ENCODE measurements at regions not wholly inside any gene's neighbourhood (a gene's known extent, or its start where the extent isn't known, plus 50 kb on each side); places are given as distances from the start of the nearest gene placed in this dataset.
"Not testable (repeated sequence)": the region's sequence is repeated elsewhere in the genome, so short reads cannot be mapped to it uniquely, and the experiment has no call there.

DNA sequence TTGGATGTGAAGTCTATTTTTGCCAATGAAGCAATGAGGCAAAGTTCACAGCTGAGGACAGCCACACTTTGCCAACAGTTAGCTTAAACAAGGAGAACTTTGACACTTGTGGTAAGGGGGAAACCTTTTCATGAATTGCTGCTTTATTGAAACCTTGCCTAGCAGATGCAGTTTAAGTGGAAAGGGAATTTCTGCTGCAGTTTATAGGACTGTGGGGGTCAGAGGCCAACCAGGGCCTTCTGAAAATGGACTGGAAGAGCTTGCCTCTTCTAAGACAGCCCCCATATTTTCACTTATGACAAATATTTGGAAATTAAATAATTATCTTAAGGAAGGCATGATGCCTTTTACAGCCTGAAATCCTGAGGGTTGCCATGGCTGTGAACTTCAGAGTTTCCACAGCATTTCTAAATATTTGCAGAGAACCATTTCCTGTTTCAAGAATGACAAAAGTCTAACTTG lies 550.3 kb downstream of the RAB28 start:
- Mint-ChIP-seq H3K4me1 (no peaks in the 10 kb centered on the region), H3K27me3 (no peaks in the 10 kb centered on the region), H3K4me3 (no peak overlapping the region), H3K27ac (no peak overlapping the region), H3K9me3 (peaks cover 13 to 16% of the 10 kb centered on the region in 2 donors)
- DNase-seq = no peak
- no peak for ATAC-seq

DNA sequence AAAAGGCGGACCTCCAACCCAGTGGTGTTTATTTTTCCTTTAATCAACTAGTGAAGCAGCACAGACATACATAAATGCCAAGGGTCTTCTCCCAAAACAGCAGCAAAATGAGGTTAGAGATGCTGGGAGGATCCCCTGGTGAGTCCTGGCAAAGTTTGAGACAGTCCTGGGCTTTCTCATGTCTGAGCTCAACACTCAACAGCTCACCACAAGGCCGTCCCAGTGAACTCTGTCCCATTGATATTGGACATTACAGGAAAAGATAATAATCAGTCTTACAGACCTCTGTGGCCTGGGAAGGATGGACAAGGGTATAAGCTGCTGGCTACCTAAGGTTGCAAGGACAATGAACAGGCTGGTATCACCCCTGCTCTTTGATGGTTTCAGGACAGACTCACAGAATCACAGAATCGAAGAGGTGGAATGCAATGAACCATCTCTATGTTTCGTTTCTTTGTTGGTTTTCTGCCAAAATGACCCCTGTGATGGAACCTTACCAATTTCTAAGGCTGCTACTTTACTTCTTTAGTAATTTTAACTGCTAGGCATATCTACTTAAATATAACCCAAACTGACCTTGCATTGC lies 551.8 kb downstream of the RAB28 start:
- Mint-ChIP-seq H3K4me1 (no peaks in the 10 kb centered on the region), H3K27me3 (no peaks in the 10 kb centered on the region), H3K4me3 (no peak overlapping the region), H3K9me3 (peaks cover 13 to 16% of the 10 kb centered on the region in 2 donors), H3K27ac (no peak overlapping the region)
- no peak for ATAC-seq
- no peak for DNase-seq

DNA sequence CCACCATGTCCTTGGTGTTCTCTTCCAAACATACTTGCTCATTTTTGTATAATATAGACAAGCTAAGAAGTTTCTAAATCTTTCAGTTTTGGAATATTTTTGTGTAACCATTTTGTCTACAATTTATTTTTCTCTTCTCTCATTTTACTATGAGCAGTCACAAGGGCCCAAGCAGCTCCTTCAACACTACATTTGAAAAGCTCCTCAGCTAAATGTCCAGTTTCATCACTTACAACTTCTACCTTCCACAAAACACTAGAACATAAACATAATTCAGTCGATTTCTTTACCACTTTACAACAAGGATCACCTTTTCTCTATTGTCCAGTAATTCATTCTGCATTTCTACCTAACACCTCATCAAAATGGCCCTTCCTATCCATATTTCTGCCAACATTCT lies 554.4 kb downstream of the RAB28 start:
- no peak overlapping the region for H3K27ac Mint-ChIP-seq
- H3K27me3 Mint-ChIP-seq = no peaks in the 10 kb centered on the region
- ATAC-seq (no peak), DNase-seq (no peak)
- H3K4me1 Mint-ChIP-seq = no peaks in the 10 kb centered on the region
- no peak overlapping the region for H3K4me3 Mint-ChIP-seq
- H3K9me3 Mint-ChIP-seq = peaks cover 13 to 16% of the 10 kb centered on the region in 2 donors

DNA sequence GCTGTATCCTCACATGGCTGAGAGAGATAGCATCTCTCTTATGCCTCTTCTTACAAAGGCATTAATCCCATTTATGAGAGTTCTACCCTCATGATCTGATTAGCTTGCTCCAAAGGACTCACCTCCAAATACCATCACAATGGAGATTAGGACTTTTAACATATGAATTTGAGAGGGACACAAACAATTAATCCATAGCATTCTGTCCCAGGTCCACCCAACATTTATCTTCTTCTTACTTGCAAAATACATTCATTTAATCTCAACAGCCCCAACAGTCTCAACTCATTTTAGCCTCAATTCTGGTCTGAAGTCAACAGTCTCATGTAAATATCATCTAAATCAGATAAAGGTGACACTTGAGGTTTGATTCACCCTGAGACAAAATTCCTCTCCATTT lies 555.4 kb downstream of the RAB28 start:
- no peaks in the 10 kb centered on the region for H3K4me1 Mint-ChIP-seq
- ATAC-seq (no peak), DNase-seq (no peak)
- H3K4me3 Mint-ChIP-seq = no peak overlapping the region
- H3K9me3 Mint-ChIP-seq = peaks cover 13 to 16% of the 10 kb centered on the region in 2 donors
- H3K27me3 Mint-ChIP-seq = no peaks in the 10 kb centered on the region
- no peak overlapping the region for H3K27ac Mint-ChIP-seq

DNA sequence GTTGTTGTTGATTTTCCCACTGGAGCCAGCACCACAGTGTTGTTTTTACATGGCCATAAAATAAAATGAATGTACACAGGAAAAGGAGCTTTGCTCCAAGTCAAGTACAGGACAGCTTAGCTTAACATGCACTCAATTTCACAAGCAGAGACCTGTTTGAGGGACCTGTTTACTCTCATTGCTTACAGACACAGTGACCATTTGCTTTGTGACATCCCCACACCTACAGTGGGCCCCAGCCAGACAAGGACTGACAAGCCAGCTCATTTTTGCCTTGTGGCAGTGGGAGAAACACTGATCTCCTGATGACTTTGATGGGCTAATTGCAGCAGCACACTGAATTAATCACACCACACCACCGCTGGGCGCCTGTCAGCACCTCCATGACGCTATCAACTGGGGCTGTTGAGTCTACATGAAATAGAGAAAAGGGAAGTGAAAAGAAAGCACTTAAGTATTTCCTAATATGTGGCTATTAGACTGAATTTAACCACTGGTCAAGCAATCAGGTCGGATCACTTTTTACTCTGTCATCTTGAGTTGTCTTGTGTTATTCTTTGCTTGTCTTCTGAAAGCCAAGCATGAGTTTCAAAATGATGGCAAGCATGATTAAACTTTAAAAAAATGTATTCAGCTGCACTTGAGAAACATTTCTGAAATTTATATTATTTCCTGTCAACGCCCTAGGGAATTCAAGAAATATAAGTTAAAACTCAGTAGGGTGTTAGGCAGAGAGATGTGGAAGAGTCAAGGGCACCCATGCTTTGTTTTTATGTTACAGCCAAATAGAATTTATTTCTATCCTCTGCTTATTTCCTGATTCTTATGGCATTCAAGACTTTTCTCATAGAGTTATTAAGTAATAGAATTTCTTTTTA lies 557.7 kb downstream of the RAB28 start:
- H3K4me3 Mint-ChIP-seq = no peak overlapping the region
- no peaks in the 10 kb centered on the region for H3K27me3 Mint-ChIP-seq
- DNase-seq = no peak
- H3K9me3 Mint-ChIP-seq = peaks cover 8 to 9% of the 10 kb centered on the region in 2 donors
- no peak for ATAC-seq
- H3K4me1 Mint-ChIP-seq = no peaks in the 10 kb centered on the region
- no peak overlapping the region for H3K27ac Mint-ChIP-seq

DNA sequence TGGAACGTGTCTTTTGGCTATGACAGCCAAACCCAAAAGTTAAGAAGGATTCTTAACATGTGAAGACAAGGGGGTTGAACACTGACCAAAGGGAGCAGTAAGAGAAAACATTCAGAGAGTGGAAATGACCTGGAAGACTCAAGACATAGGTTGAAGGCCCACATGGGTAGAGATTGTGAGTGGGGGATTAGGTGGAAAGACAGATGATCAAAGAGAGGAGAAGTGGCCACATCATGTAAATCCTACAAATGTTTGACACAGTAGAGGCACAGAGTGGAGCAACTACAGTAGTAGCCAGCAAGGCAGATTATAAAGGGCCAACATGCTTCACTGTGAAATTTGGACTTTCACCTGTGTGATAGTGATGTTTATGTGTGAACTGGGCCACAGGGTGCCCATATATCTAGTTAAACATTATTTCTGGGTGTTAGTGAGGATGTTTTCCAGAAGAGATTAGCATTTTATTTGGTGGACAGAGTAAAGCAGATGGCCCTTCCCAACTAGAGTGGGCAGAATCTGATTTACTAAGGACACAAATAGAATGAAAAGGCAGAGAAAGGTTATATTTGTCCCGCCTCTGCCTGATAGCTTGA lies 559.3 kb downstream of the RAB28 start:
- Mint-ChIP-seq H3K4me3 (no peak overlapping the region), H3K4me1 (no peaks in the 10 kb centered on the region), H3K27ac (no peak overlapping the region), H3K9me3 (peaks cover 3% of the 10 kb centered on the region in 2 donors), H3K27me3 (no peaks in the 10 kb centered on the region)
- DNase-seq (no peak), ATAC-seq (no peak)

DNA sequence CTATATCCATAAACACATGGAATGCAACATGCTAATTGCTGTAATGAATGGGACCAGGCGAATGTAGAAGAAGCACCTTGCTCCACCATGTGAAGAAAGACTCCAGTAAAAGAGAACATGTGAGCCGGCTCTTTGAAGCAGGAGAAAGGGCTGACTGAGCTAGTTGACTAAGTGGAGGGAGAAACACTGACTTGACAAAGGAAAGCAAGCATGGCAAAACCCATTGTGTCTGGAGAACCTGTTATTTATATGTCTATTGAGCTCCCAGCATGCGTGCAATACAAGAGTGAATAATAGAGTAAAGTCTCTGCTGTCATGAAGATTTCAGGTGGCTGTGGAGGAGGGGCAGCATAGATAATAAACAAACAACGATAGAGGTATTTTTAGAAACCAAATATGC lies 559.9 kb downstream of the RAB28 start:
- no peak overlapping the region for H3K4me3 Mint-ChIP-seq
- no peak for DNase-seq
- no peaks in the 10 kb centered on the region for H3K9me3 Mint-ChIP-seq
- H3K4me1 Mint-ChIP-seq = no peaks in the 10 kb centered on the region
- ATAC-seq = no peak
- H3K27ac Mint-ChIP-seq = no peak overlapping the region
- no peaks in the 10 kb centered on the region for H3K27me3 Mint-ChIP-seq

DNA sequence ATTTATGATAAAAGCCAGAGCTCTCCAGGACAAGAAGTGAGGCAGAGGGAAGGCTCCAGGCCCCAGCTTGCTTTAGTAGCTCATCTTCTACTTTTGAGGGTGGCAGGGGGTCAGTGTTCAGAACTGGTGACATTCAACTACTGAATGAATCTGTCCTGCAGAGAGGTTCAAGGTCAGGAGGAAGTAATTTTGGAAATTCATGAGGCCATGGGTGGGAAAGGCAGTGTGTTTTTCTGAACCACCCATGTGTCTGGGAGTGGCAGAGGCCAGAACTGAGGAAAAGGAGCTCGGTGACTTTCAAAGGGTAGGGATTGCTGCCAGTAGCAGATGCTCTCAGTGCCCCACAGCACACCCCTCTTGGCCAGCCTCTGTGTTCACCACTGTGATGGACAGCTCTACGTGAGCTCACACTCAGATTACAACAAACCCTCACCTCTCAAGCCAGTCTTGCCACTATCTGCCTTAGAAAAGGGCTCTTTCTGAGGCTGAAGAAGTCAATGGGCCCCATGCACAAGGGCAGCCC lies 571.2 kb downstream of the RAB28 start:
- no peak overlapping the region for H3K4me3 Mint-ChIP-seq
- no peak overlapping the region for H3K27ac Mint-ChIP-seq
- H3K9me3 Mint-ChIP-seq = peaks cover 12 to 39% of the 10 kb centered on the region in 2 donors
- no peaks in the 10 kb centered on the region for H3K4me1 Mint-ChIP-seq
- no peaks in the 10 kb centered on the region for H3K27me3 Mint-ChIP-seq
- ATAC-seq (no peak), DNase-seq (no peak)

DNA sequence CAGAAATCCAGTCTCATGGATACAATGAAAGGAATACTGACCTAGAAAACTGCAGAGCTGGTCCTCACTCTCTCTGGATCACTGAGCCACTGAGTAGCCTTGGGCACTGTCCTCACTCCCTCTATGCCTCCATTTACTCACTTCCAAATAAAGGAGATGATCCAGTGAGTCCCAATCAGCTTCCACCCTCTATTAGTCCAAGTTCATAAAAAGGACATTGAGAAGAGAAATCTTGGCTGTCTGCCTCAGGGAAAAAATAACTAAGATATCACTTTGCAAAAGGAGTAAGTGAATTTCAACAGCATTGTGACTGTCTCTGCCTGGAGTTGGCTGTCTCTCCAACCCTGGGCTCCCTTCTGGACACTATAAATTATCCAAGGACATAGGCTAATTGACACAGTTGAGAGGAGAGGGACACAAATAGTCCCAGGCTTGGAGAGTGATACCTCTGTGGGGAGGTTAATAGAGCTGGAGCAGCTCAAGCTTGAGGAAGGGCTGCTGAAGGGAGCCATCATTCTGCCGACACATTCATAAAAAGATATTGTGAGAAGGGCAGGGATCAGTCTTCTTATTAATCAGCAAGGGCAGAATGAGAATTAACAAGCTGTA lies 572.3 kb downstream of the RAB28 start:
- ATAC-seq (no peak), DNase-seq (no peak)
- Mint-ChIP-seq H3K4me1 (no peaks in the 10 kb centered on the region), H3K27me3 (no peaks in the 10 kb centered on the region), H3K4me3 (no peak overlapping the region), H3K9me3 (peaks cover 12 to 39% of the 10 kb centered on the region in 2 donors), H3K27ac (no peak overlapping the region)

DNA sequence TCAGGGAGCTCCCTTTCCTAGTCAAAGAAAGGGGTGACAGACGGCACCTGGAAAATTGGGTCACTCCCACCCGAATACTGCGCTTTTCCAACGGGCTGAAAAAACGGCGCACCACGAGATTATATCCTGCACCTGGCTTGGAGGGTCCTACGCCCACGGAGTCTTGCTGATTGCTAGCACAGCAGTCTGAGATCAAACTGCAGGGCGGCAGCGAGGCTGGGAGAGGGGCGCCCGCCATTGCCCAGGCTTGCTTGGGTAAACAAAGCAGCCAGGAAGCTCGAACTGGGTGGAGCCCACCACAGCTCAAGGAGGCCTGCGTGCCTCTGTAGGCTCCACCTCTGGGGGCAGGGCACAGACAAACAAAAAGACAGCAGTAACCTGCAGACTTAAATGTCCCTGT lies 580.5 kb downstream of the RAB28 start:
- not testable (repeated sequence) for H3K4me1 Mint-ChIP-seq, H3K27ac Mint-ChIP-seq, H3K27me3 Mint-ChIP-seq, ATAC-seq, H3K9me3 Mint-ChIP-seq, H3K4me3 Mint-ChIP-seq, DNase-seq

DNA sequence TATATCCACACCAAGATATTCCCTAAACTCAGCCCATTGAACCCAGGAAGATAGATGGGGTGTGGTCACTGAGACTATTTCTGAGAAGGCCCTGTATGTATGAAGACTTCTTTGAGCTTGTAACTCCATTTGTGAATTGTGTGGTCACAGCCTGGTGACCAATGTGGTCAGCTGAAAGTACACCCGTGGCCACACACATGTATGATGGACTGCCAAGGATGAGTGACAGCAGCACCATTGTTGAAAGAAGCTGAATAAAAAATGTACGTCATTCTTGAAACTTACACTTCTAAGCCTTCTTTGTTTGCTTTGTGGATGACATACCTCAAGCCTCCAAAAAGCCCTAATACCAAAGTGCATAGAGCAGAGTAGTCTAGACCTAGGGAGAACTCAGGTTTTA lies 581.4 kb downstream of the RAB28 start:
- Mint-ChIP-seq H3K27me3 (no peaks in the 10 kb centered on the region), H3K27ac (no peak overlapping the region), H3K4me1 (no peaks in the 10 kb centered on the region), H3K4me3 (no peak overlapping the region), H3K9me3 (peaks cover 0 to 5% of the 10 kb centered on the region in 2 donors)
- DNase-seq = no peak
- ATAC-seq = no peak

DNA sequence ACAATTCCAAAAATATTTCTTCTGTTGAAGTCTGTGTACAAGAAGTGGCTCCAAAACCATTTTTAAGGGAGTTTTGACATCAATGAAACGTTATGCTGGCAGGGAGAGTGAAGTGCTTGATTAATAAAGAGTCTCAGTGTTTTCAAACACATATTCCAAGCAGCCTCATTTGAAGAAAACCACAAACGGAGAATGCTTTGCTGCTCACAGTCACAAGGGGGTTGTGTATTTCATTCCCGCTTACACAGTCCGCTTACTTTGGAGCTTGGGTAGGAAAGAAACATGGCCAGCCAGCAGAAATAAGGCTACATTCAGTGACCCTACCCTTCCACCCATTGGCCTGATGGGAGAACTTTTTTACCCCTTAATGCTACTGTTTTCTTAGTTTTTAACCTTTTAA lies 586.2 kb downstream of the RAB28 start:
- no peaks in the 10 kb centered on the region for H3K4me1 Mint-ChIP-seq
- no peak for ATAC-seq
- no peaks in the 10 kb centered on the region for H3K27me3 Mint-ChIP-seq
- peaks cover 0 to 5% of the 10 kb centered on the region in 2 donors for H3K9me3 Mint-ChIP-seq
- H3K4me3 Mint-ChIP-seq = no peak overlapping the region
- no peak overlapping the region for H3K27ac Mint-ChIP-seq
- DNase-seq = no peak

DNA sequence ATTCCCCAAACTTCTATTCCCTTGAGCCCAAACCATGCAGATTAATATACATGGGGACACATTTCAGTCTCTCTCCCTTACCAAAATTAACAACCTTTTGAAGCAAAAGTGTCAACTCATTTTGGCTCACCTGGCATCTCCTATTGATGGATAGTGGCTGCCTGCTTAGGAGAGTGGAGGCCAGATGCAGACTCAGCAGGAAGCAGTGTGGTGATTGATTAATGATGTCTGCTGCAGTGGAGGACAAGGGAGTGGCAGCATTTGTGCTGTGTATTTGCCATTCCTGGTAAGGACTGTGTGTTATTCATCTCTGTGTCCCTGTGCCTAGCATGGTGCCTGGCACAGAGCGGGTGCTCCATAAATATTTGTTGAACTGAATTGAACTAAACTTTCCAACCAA lies 590.1 kb downstream of the RAB28 start:
- Mint-ChIP-seq H3K27me3 (no peaks in the 10 kb centered on the region), H3K9me3 (peaks cover 0 to 5% of the 10 kb centered on the region in 2 donors), H3K4me1 (no peaks in the 10 kb centered on the region), H3K27ac (no peak overlapping the region), H3K4me3 (no peak overlapping the region)
- ATAC-seq (no peak), DNase-seq (no peak)

DNA sequence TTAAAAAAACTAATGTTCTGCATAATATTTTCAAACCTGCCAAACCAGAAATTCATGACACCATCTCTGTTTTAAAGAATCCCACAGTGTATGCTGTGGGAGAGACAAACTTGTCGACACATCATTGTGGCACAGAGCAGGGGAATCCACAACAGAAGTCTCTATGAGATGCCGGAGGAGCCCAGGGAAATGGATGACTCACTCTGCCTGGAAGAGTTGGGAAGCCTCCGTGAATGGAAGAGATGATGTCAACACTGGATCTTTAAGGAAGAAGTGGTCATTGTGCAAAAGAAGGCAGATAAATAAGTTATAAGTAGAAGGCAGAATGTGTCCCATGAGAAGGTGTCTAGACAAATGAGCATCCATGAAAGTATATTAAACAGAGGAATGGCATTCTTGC lies 595.1 kb downstream of the RAB28 start:
- H3K4me3 Mint-ChIP-seq = no peak overlapping the region
- H3K4me1 Mint-ChIP-seq = no peaks in the 10 kb centered on the region
- no peaks in the 10 kb centered on the region for H3K27me3 Mint-ChIP-seq
- H3K27ac Mint-ChIP-seq = no peak overlapping the region
- peaks cover 10 to 30% of the 10 kb centered on the region in 2 donors for H3K9me3 Mint-ChIP-seq
- DNase-seq (no peak), ATAC-seq (no peak)

DNA sequence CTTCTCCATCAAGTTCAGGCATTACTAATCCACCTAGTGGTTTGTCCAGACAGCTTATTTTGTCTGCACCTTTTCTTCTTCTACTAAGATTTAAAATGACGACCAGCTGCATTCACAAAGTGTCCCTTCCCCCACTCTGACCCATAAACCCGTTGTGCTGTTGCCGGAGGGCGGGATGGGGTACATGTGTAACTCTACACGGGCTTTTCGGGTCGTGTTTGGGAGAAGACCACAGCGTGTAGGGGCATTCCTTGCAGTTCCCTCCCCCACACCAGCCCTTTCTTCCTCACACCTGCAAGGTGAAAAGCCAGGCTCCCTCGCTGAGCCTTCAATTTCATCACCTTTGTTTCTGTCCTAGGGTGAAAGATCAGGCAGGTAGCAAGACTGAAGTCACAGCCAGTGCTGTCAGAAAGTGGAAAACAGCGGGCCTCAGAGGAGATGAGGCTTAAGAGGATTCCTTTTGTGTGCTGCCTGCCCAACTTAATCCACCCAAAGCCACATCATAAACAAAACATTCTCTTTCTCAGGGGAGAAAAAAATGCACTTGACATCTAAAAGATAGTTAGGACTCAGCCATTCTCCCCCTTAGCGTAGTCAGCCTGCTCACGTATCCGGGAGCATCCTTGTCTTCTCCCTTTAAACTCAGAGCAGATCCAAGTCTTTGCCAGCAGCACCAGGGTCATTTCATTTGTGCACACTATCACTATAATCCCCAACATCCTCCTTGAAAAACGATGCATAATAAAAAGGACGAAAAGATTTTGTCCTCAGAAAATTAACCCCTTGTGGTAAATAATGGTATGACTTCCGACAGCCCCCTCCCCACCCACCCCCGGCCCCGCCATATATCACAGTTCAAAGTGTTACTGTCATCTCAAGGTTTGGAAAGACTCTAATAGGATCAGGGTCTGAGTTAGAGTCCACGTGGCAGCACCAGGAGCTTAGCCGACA lies 599.0 kb downstream of the RAB28 start:
- no peak overlapping the region for H3K27ac Mint-ChIP-seq
- no peak for DNase-seq
- no peaks in the 10 kb centered on the region for H3K27me3 Mint-ChIP-seq
- no peaks in the 10 kb centered on the region for H3K4me1 Mint-ChIP-seq
- no peak for ATAC-seq
- H3K4me3 Mint-ChIP-seq = no peak overlapping the region
- peaks cover 10 to 33% of the 10 kb centered on the region in 2 donors for H3K9me3 Mint-ChIP-seq

Data from stimulated activated naive CD8-positive, alpha-beta T cell treated with anti-CD3 and anti-CD28 coated beads, Interleukin-15, amount 100 ng/mL, for 72 hours (primary cell).